H1 (cell line): ENCODE measurements at regions not wholly inside any gene's neighbourhood (a gene's known extent, or its start where the extent isn't known, plus 50 kb on each side); places are given as distances from the start of the nearest gene placed in this dataset.

Experiments used
- CTCF ChIA-PET: fragments of 300-600 bp; sonication (Branson Sonifier 250); formaldehyde crosslinking; loops from one replicate; lab custom pipeline; 2021; ENCODE audit not compliant: partially characterized antibody; lab: Charles Lee
- POLR2A ChIA-PET: fragments of 300-600 bp; sonication (Branson Sonifier 250); formaldehyde crosslinking; loops from one replicate; lab custom pipeline; 2021; ENCODE audit warnings: inconsistent platforms; ENCODE audit not compliant: partially characterized antibody; lab: Charles Lee
- DNase-seq, 2 experiments: peaks; one replicate each; pipeline versions ENCODE4 v3.0.0 to v3.0.0-alpha.2; 2010 to 2022; ENCODE audit warnings: low spot score in 2 of 2, low read depth in 1 of 2, mixed read lengths in 1 of 2
- FAIRE-seq: peaks from 2 replicates; lab custom pipeline; 2011; peaks lifted over from hg19 to GRCh38; lab: Jason Lieb, UNC
- H2AFZ ChIP-seq: 2 replicates; pipeline ENCODE4 v1.8.1; 2012; ENCODE audit warnings: low read length, inconsistent platforms
- H2AK5ac ChIP-seq: 2 replicates; pipeline ENCODE4 v1.6.1; 2013; ENCODE audit warnings: low read depth, low read length
- H2BK120ac ChIP-seq: replicated peaks from 2 replicates; pipeline ENCODE3; 2013; ENCODE audit warnings: low read depth, low read length, inconsistent platforms
- H2BK12ac ChIP-seq: 2 replicates; pipeline ENCODE4 v1.6.1; 2013; ENCODE audit warnings: low read depth, low read length
- H2BK15ac ChIP-seq: 2 replicates; pipeline ENCODE4 v1.6.1; 2013; ENCODE audit warnings: low read length
- H2BK20ac ChIP-seq: 2 replicates; pipeline ENCODE4 v1.6.1; 2013; ENCODE audit warnings: low read length
- H2BK5ac ChIP-seq: 2 replicates; pipeline ENCODE4 v1.6.1; 2013; ENCODE audit warnings: low read depth, low read length
- H3K14ac ChIP-seq: 2 replicates; pipeline ENCODE4 v1.6.1; 2013; ENCODE audit warnings: inconsistent platforms; ENCODE audit not compliant: insufficient read length
- H3K18ac ChIP-seq: 2 replicates; pipeline ENCODE4 v1.6.1; 2013; ENCODE audit warnings: low read length; ENCODE audit errors: extremely low read depth
- H3K23ac ChIP-seq: 2 replicates; pipeline ENCODE4 v1.6.1; 2013; ENCODE audit warnings: inconsistent platforms; ENCODE audit not compliant: insufficient read length
- H3K23me2 ChIP-seq: 2 replicates; pipeline ENCODE4 v1.6.1; 2013; ENCODE audit warnings: low read depth, low read length
- H3K27ac ChIP-seq: 2 replicates; pipeline ENCODE4 v1.6.1; 2011; ENCODE audit warnings: low read depth, low read length, inconsistent platforms
- H3K27me3 ChIP-seq, 4 experiments: replicated peaks in 1 of 4; 1 replicate in 1 of 4; 2 replicates in 3 of 4; pipeline versions ENCODE4 v1.6.1 to v1.8.1; 2011 to 2013; ENCODE audit warnings: low read length in 3 of 4, mild to moderate bottlenecking in 3 of 4, inconsistent platforms in 2 of 4, mixed read lengths in 2 of 4, moderate library complexity in 1 of 4; ENCODE audit not compliant: control insufficient read depth in 3 of 4, insufficient read depth in 3 of 4; ENCODE audit errors: extremely low read depth in 1 of 4
- H3K36me3 ChIP-seq, 4 experiments: 2 replicates each; pipeline versions ENCODE4 v1.6.1 to v1.8.1; 2011 to 2013; ENCODE audit warnings: mild to moderate bottlenecking in 4 of 4, low read length in 3 of 4, moderate library complexity in 2 of 4, control low read depth in 1 of 4, inconsistent platforms in 1 of 4; ENCODE audit not compliant: insufficient read depth in 4 of 4, control insufficient read depth in 2 of 4
- H3K4ac ChIP-seq: replicated peaks from 2 replicates; pipeline ENCODE3; 2013; ENCODE audit warnings: low read length, low read depth, mixed read lengths, inconsistent platforms; ENCODE audit not compliant: insufficient read length
- H3K4me1 ChIP-seq, 4 experiments: replicated peaks in 1 of 4; 1 replicate in 1 of 4; 2 replicates in 3 of 4; pipeline versions ENCODE4 v1.6.1 to v1.8.1; 2011 to 2013; ENCODE audit warnings: low read length in 3 of 4, inconsistent platforms in 2 of 4, mixed read lengths in 1 of 4; ENCODE audit not compliant: insufficient read depth in 4 of 4, control insufficient read depth in 3 of 4
- H3K4me2 ChIP-seq, 2 experiments: 2 replicates each; pipeline versions ENCODE4 v1.6.1 to v1.8.1; 2011 to 2013; ENCODE audit warnings: low read depth in 2 of 2, low read length in 2 of 2, control low read depth in 1 of 2, inconsistent platforms in 1 of 2, mild to moderate bottlenecking in 1 of 2; ENCODE audit not compliant: insufficient read depth in 1 of 2
- H3K4me3 ChIP-seq, 4 experiments: fragments of 200-600, 300-600 bp in 1 of 4; sonication (generic), shearing (Covaris generic), sonication (Bioruptor Twin) in 1 of 4; 2 replicates each; pipeline versions ENCODE4 v1.5.1 to v1.8.1; 2011 to 2016; ENCODE audit warnings: low read length in 4 of 4, low read depth in 3 of 4, control low read depth in 2 of 4, inconsistent platforms in 2 of 4, mild to moderate bottlenecking in 2 of 4, mixed read lengths in 1 of 4, moderate library complexity in 1 of 4; ENCODE audit not compliant: insufficient read depth in 2 of 4; ENCODE audit errors: extremely low read depth in 1 of 4
- H3K56ac ChIP-seq: replicated peaks from 2 replicates; pipeline ENCODE3; 2013; ENCODE audit warnings: low read depth, mild to moderate bottlenecking, mixed read lengths, low read length, inconsistent platforms; ENCODE audit not compliant: insufficient read length
- H3K79me1 ChIP-seq: 2 replicates; pipeline ENCODE4 v1.6.1; 2013; ENCODE audit warnings: low read depth, low read length, control low read depth
- H3K79me2 ChIP-seq, 2 experiments: 2 replicates each; pipeline versions ENCODE4 v1.6.1 to v1.8.1; 2012 to 2013; ENCODE audit warnings: low read length in 2 of 2, mild to moderate bottlenecking in 2 of 2, inconsistent platforms in 1 of 2; ENCODE audit not compliant: insufficient read depth in 2 of 2, control insufficient read depth in 1 of 2
- H3K9ac ChIP-seq, 4 experiments: replicated peaks in 1 of 4; 1 replicate in 1 of 4; 2 replicates in 3 of 4; pipeline versions ENCODE4 v1.6.1 to v1.8.1; 2011 to 2013; ENCODE audit warnings: low read depth in 3 of 4, low read length in 3 of 4, control low read depth in 2 of 4, mild to moderate bottlenecking in 2 of 4, moderate library complexity in 2 of 4, inconsistent platforms in 1 of 4; ENCODE audit errors: extremely low read depth in 1 of 4
- H3K9me3 ChIP-seq, 2 experiments: 2 replicates each; pipeline versions ENCODE4 v1.6.1 to v1.8.1; 2012 to 2013; ENCODE audit warnings: mild to moderate bottlenecking in 2 of 2, moderate library complexity in 2 of 2, control low read depth in 1 of 2, inconsistent platforms in 1 of 2, low read depth in 1 of 2, low read length in 1 of 2, mixed read lengths in 1 of 2; ENCODE audit not compliant: insufficient read depth in 2 of 2
- H4K20me1 ChIP-seq, 2 experiments: replicated peaks in 1 of 2; 2 replicates each; pipeline versions ENCODE3 to v1.8.1; 2011 to 2013; ENCODE audit warnings: inconsistent platforms in 2 of 2, low read length in 2 of 2, mild to moderate bottlenecking in 1 of 2; ENCODE audit not compliant: insufficient read depth in 2 of 2, control insufficient read depth in 1 of 2
- H4K5ac ChIP-seq: 2 replicates; pipeline ENCODE4 v1.6.1; 2013; ENCODE audit warnings: low read length, low read depth, mixed read lengths, inconsistent platforms; ENCODE audit not compliant: insufficient read length
- H4K8ac ChIP-seq: 2 replicates; pipeline ENCODE4 v1.8.0; 2013; ENCODE audit warnings: mild to moderate bottlenecking, moderate library complexity, low read length, inconsistent platforms; ENCODE audit not compliant: insufficient read depth; ENCODE audit errors: extremely low read depth
- H4K91ac ChIP-seq: replicated peaks from 2 replicates; pipeline ENCODE3; 2013; ENCODE audit warnings: low read length, mixed read lengths, inconsistent platforms; ENCODE audit not compliant: insufficient read length
- CBX5 ChIP-seq: fragments of 300-800, 300-1000 bp; sonication (generic); IDR thresholded peaks from 2 replicates; pipeline ENCODE4 v1.7.1; 2016; ENCODE audit warnings: antibody characterized with exemption, low read length, low read depth
- CEBPB ChIP-seq: IDR thresholded peaks from 2 replicates; pipeline ENCODE4 v1.6.1; 2012; ENCODE audit warnings: low read depth, low read length
- CHD2 ChIP-seq: IDR thresholded peaks from 2 replicates; pipeline ENCODE4 v1.6.1; 2012; ENCODE audit warnings: low read length, improper control_type of control experiment
- CTBP2 ChIP-seq: IDR thresholded peaks from 2 replicates; pipeline ENCODE4 v1.7.0; 2011; ENCODE audit warnings: borderline replicate concordance, mild to moderate bottlenecking, moderate library complexity, mixed read lengths, low read length; ENCODE audit not compliant: insufficient read depth, insufficient read length
- GABPA ChIP-seq: IDR thresholded peaks from 2 replicates; pipeline ENCODE4 v1.6.1; 2011; ENCODE audit warnings: mild to moderate bottlenecking, low read length, moderate library complexity, borderline replicate concordance; ENCODE audit not compliant: insufficient read depth
- HDAC6 ChIP-seq: IDR thresholded peaks from one replicate; pipeline ENCODE4 v1.7.1; 2012; ENCODE audit warnings: low read depth, mild to moderate bottlenecking, inconsistent platforms, low read length, moderate library complexity
- KDM1A ChIP-seq: fragments of 200-600, 300-600 bp; sonication (generic); IDR thresholded peaks from 2 replicates; pipeline ENCODE4 v1.7.1; 2016; ENCODE audit warnings: mild to moderate bottlenecking, low read length, borderline replicate concordance
- POLR2AphosphoS5 ChIP-seq: IDR thresholded peaks from 2 replicates; pipeline ENCODE4 v1.6.1; 2011; ENCODE audit warnings: low read depth, low read length
- RBBP5 ChIP-seq: IDR thresholded peaks from 2 replicates; pipeline ENCODE4 v1.7.1; 2012; ENCODE audit warnings: low read depth, mild to moderate bottlenecking, inconsistent platforms, low read length, moderate library complexity, borderline replicate concordance
- SP4 ChIP-seq: IDR thresholded peaks from 2 replicates; pipeline ENCODE4 v1.6.1; 2012; ENCODE audit warnings: low read length, inconsistent platforms
- SUZ12 ChIP-seq: fragments of 200-600 bp; sonication (generic); IDR thresholded peaks from 2 replicates; pipeline ENCODE4 v1.6.1; 2012; ENCODE audit warnings: mild to moderate bottlenecking, inconsistent platforms, low read length, moderate library complexity, mixed read lengths
- TAF1 ChIP-seq: IDR thresholded peaks from 2 replicates; pipeline ENCODE4 v1.6.1; 2011; ENCODE audit warnings: mild to moderate bottlenecking, low read depth, low read length
- TEAD4 ChIP-seq: IDR thresholded peaks from 2 replicates; pipeline ENCODE4 v1.6.1; 2012; ENCODE audit warnings: low read depth, low read length, inconsistent platforms, mixed read lengths
- ZNF274 ChIP-seq: IDR thresholded peaks from 2 replicates; pipeline ENCODE4 v1.7.0; 2012; ENCODE audit warnings: low read length, borderline replicate concordance; ENCODE audit errors: extremely low read depth
- WGBS, 2 experiments: shearing (Covaris generic) in 1 of 2; methylation state at CpG; one replicate each; pipeline versions ENCODE4 v1.1.6 to v1.1.7; 2013 to 2015; ENCODE audit warnings: low lambda C conversion rate in 2 of 2, mixed read lengths in 2 of 2, inconsistent platforms in 1 of 2, low coverage in 1 of 2, missing lambda C conversion rate in 1 of 2; ENCODE audit not compliant: insufficient replicate concordance in 2 of 2, insufficient coverage in 1 of 2, insufficient read length in 1 of 2; ENCODE audit errors: extremely low coverage in 1 of 2, missing lambda C conversion rate in 1 of 2; 5-methylcytosine and 5-hydroxymethylcytosine counted together
- TF ChIP-seq, protein P1 (sequence below): IDR thresholded peaks from 2 replicates; pipeline ENCODE4 v1.6.1; 2011; ENCODE audit warnings: low read depth, mild to moderate bottlenecking, low read length; ENCODE audit not compliant: insufficient read depth

DNA sequence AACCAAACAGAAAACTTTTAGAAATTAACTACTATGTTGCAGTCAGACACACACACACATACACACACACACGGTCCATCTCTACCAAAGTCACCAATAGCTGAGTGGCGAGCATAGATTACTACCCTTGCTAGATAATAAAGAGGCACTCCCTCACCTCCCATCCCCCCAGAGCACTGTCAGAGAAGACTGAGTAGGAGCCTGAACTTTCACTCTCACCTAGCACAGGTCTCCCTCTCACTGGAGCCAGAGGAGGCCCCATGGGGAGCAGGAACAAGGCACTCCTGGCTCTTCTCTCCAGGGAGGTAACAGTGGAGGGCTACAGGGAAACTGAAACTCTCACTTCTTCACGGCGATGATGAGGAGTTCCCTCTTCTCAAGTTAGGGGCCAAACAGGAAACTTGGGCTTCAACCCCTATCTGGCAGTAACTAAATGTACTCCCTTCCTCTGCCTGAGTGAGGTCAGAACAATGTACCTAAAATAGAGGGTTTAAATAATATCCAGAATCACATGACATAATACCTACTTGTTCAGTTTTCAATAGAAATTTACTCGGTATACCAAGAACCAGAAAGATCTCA, 975.3 kb upstream of the GBE1 start:
- no peak overlapping the region for H3K14ac ChIP-seq
- H2BK20ac ChIP-seq, result no peak overlapping the region
- no peak overlapping the region for H3K23ac ChIP-seq
- WGBS, 2 experiments, result 89% methylated on average over 5 of the region's 5 CpGs; no CpG with 5 or more reads in 1 of the 2 experiments
- no peaks in the 10 kb centered on the region for H3K79me1 ChIP-seq
- H3K4me3 ChIP-seq, result no peak overlapping the region
- DNase-seq (no peak), FAIRE-seq (no peak)
- no peaks in the 10 kb centered on the region for H4K20me1 ChIP-seq
- peak overlapping the region; percentile 55; the same call in 1 of the 2 replicates for H2AFZ ChIP-seq
- no peak overlapping the region for H4K8ac ChIP-seq
- H3K79me2 ChIP-seq, result no peaks in the 10 kb centered on the region
- H3K27ac ChIP-seq, result no peak overlapping the region
- H3K56ac ChIP-seq, result no peak overlapping the region
- no peak overlapping the region for H4K91ac ChIP-seq
- no peaks in the 10 kb centered on the region for H3K9me3 ChIP-seq
- ChIA-PET POLR2A (no interaction called here), CTCF (no interaction called here)
- no peak overlapping the region for H3K9ac ChIP-seq
- H2AK5ac ChIP-seq, result no peak overlapping the region
- no peak overlapping the region for H3K4ac ChIP-seq
- no peaks in the 10 kb centered on the region for H3K27me3 ChIP-seq
- H3K23me2 ChIP-seq, result no peaks in the 10 kb centered on the region
- no peak overlapping the region for H2BK12ac ChIP-seq
- peaks cover 0 to 5% (median 0%) of the 10 kb centered on the region in 4 experiments; a peak in 1 of 7 replicates for H3K4me1 ChIP-seq
- no peak overlapping the region for H4K5ac ChIP-seq
- no peak overlapping the region for H2BK120ac ChIP-seq
- no peak overlapping the region; a peak in 2 of 4 replicates for H3K4me2 ChIP-seq
- H2BK5ac ChIP-seq, result no peak overlapping the region; the same call in 1 of the 2 replicates
- no peaks in the 10 kb centered on the region for H3K36me3 ChIP-seq
- H2BK15ac ChIP-seq, result no peak overlapping the region
- H3K18ac ChIP-seq, result no peak overlapping the region
- TF ChIP-seq POLR2AphosphoS5 (no peak), KDM1A (no peak), HDAC6 (no peak), TAF1 (no peak), CBX5 (no peak), RBBP5 (no peak), CEBPB (no peak), GABPA (no peak), ZNF274 (no peak), TEAD4 (no peak), SP4 (no peak), CTBP2 (no peak), SUZ12 (no peak), CHD2 (no peak)
- TF ChIP-seq, protein P1, sequence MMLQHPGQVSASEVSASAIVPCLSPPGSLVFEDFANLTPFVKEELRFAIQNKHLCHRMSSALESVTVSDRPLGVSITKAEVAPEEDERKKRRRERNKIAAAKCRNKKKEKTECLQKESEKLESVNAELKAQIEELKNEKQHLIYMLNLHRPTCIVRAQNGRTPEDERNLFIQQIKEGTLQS, result no peak
